ENCODE measurements at regions not wholly inside any gene's neighbourhood (a gene's known extent, or its start where the extent isn't known, plus 50 kb on each side); places are given as distances from the start of the nearest gene placed in this dataset.

DNA sequence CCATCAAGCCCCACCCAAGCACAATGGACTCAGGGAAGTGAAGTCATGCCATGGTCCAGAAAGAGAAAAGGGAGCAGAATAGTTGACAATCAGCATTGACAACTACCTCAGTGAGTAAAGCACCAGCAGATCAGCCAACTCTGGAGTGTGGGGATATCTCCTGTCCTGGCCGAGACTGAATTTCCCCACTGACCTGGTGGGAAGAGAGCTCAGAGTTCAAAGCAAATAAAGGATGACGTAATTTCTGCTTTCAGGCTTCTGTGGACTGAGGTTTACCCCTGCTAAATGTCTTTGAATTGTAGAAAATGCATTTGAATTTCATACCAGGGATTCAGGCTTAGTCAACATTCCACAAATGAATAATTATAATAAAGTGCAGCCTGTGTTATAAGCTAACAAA, 152.9 kb downstream of the CBLN1 start:
- DNase-seq (ENCODE audit: low spot score), result no peak

DNA sequence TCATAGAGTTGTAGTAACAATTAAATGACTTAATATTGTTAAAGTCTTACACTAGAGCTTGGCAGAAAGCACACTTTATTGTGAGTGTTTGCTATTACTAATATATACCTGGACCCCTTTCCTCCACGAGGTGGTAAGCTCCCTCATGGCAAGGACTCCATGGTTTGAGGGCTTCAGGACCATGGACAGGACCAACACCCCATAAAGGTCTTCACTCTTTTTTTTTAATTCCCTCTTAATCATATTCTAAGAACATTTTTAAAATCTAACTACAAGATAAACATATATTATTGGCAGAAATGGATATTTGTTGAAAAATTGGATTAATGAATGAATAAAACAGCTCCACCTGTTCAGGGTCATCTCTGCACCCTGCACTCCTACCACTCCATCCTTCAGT, 154.5 kb downstream of the CBLN1 start:
- DNase-seq (ENCODE audit: low spot score), result no peak

DNA sequence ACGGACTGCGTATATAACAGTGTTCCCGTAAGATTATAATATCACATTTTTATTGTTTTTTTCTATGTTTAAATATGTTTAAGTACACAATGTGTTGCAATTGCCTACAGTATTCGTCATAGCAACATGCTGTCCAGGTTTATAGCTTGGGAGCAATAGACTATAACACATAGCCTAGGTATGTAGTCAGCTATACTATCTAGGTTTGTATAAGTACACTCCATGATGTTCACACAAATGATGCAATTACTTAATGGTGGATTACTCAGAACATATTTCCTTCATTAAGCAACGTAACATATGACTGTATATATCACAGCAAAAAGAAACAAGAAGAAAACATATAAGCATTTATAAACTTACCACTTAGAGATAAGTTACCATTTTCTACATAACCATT, 160.0 kb downstream of the CBLN1 start:
- DNase-seq (ENCODE audit: low spot score), result no peak

DNA sequence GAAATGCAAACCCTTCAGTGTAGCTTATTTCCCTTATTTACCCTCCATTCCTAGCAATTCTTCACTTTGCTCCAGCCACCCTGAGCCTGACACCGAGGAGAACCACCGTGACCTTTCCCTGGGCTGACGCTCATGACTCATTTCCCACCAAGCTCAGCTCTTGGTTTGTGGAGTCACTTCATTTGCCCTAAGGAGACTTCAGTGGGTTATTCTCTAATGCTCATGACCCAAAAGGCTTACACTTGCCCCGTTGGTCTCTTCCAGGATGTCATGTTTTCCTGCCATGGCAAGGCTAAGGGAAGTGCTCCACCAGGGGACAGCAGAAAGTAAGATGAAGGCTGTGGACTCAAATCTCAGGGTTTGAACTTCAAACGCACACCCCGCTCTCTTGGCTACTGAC, 161.0 kb downstream of the CBLN1 start:
- no peak for DNase-seq (ENCODE audit: low spot score)

DNA sequence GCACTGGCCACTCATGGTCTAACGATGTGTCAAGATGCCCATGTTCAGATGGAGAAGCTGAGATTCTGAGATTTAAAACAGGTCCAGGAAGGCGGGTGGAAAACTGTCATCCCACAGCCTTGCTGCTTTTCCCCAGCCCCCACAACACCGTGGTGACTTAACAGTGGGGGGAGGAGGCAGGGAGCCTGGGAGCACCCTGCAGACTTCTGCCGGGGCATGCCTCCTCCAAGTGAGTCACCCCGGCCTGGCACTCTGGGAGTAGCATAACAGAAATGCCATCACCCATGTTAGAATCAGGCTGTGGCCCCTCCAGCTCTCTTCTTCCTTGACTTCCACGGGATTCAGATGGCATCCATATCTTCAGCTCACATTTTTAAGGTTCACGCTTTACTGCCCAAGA, 164.8 kb downstream of the CBLN1 start:
- no peak for DNase-seq (ENCODE audit: low spot score)

DNA sequence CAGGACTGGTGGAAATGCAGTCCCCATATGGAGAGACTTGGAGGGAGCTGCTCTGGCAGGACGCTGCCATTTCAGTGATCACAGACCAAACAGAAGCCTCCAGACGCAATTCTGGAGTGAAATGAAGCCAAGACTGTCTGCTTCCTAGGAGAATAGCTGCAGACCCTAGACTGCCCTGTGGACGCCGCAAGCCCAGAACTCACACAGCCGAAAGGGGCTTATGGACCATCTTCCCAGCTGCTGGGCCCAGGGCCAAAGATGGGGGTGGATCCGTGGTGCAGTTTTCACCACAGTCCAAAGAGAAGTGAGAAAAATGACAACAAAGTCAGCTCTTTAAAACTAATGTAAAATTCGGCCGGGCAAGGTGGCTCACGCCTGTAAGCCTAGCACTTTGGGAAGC, 165.7 kb downstream of the CBLN1 start:
- no peak for DNase-seq (ENCODE audit: low spot score)

DNA sequence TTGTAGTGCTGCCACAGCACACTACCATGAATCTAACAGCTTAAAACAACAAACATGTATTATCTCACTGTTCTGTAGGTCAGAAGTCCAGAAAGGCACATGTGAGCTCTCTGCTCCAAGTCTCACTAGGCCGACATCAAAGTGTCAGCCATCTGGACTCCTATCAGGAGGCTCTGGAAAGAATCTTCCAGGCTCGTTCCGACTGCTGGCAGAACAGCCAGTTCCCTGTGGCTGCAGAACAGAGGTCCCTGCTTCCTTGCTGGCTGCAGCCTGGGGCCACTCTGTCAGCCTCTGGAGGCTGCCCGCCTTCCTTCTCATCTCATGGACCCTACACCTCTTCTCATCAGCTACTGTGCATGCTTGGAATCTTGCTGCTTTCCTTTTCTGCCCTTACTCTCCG, 168.9 kb downstream of the CBLN1 start:
- DNase-seq (ENCODE audit: low spot score), result peak; percentile 64

DNA sequence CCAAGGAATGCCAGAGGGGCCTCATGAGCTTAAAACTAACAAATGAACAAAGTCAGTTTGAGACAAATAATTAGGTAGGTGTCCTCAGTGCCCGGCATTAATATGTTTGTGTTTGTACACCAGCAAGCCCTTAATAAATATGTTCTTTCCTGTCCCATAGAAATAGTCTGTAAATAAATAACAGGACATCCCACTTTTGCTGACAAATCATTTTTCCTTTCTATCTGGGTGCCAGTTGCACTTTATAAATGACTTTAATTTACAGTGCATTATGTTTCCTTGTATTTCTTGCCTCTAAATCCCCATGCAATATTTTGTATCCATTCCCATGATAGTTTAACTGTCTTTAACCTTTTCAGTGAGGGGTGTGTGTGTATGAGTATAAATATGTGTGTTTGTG, 170.3 kb downstream of the CBLN1 start:
- DNase-seq (ENCODE audit: low spot score), result no peak

DNA sequence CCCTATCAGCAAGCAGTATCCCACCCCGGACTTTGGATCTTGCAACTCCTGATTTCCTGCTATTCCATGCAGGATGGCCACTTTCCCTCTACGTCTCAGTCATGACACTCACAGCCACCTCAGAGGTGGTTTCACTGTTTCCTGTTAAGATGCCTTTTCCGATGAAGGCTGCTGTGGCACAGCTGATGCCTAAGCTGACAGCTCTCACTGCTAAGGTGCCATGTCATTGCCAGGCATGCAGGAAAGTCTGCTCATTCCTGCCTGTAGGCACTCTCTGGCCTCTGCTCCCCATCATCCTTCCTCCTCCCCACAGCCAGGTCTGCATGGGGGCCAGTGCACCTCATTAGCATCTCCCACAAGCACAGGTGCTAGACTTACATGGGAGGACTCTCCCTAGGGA, 173.0 kb downstream of the CBLN1 start:
- DNase-seq (ENCODE audit: low spot score), result no peak

DNA sequence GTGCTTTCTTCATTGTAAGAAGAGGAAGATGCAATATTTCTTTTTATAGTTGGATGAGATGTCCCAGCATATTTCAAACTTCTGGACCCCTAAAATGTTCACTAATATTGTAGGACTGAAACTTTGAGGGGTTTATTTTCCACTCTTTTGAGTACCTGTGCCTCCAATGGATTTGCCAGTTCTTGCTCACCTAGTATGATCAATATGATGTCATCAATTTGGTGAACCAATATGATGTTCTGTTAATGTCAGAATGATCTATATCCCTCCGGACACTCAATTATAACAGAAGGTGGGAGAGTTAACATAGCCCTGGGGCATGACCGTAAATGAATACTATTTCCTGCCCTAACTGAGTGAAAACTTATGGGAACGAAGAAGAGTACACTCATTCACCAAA, 178.3 kb downstream of the CBLN1 start:
- no peak for DNase-seq (ENCODE audit: low spot score)

DNA sequence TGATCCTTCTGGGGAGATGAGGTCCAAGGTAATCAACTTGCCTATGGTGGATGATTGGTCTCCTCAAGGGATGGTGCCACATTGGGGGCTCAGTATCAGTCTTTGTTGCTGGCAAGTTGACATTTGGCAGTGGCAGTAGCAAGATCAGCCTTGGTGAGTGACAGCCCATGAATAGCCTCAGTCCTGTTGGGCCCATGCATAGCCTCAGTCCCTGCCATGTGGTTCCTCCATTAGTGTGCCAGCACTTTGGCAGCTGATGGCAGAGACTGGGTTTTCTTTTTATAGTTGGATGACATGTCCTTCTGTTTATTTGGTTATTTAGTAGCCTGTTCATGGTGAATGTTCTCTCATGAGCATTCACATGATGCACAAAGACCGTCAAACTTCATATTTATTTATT, 179.6 kb downstream of the CBLN1 start:
- DNase-seq (ENCODE audit: low spot score), result no peak

DNA sequence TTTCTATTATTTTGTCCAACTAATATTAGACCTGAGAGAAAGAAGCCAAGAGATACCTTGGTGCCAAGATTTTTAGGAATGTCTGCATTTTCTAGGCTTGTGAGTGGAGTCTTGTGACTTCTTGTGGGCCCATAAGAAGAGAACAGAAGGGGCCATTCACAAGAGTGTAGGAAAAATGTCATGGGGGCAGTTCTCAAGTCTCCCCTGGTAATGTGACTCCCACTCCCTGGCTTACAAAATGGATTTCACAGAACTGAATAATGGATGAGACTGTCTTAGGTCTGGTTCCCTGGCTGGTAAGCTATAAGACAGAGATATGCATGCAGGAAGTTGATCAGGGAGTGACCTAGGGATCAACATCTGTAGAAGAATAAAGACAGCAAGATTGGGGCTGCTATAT, 181.3 kb downstream of the CBLN1 start:
- no peak for DNase-seq (ENCODE audit: low spot score)

DNA sequence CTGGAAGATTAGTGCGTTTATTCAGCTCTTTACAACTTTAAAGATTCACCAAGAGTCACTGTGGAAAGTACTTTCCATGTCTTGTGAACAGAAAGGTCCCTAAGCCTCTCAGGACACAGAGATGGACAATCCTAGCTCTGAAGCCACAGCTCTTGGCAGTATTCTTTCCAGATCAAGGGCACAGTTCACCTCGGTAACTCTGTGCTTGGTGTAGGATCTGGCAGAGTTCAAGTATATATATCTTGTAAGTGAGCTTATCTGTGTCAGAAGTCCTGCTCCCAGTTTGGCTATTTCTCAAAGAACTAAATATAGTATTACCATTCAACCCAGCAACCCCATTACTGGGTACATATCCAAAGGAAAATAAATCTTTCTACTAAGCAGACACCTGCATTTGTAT, 183.7 kb downstream of the CBLN1 start:
- DNase-seq (ENCODE audit: low spot score), result no peak

DNA sequence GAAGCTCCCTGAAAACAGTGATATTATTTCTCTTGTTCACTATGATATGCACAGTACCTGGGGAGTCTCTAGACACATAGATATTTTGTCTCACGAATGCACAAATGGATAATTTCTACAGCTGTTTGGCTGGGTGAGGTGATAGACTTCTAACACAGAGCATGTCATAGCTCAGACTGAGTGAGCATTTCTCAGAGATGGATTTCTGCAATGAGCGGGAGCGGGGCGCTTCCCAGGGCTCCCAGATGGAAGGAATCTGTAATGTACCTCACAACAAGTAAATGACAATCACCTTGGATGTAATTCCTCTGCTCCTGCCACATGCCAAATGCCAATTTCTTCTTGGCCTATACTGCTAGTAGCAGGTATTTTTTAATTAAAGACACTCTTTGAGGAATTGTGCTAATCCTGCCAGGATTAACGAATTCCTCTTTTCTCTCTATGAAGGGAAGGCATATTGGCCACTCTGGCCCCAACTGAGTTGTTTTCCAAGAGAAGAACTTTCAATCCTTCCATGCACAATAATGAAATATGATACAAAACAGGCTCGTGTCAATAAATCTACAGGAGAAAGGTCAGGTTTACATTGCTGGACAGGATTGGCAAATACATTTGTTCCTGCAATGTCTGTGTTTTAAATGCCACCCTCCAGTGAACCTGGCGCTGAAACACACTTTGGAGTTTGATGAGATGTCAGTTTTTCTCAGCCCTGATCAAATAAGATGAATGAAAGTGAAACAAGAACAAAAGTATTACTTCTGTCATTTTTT, 185.3 kb downstream of the CBLN1 start:
- DNase-seq (ENCODE audit: low spot score), result no peak

DNA sequence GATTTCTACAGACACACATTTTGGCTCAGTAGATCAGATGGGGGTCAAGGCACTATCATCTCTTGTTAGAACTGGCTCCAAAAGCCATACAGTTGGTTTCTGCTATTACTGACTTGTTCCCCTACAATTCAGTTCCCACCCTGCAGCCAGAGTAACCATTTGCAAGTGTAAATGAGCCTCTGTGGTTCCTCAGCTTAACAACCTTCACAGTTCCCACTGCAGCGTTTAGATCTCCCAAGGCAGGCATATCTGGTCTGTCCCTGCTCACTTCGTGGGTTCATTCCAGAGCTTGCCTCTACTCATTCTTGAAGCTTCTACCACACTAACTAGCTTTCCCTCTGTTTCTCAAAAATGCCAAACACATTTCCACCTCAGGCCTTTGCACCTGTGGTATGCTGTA, 186.1 kb downstream of the CBLN1 start:
- no peak for DNase-seq (ENCODE audit: low spot score)

DNA sequence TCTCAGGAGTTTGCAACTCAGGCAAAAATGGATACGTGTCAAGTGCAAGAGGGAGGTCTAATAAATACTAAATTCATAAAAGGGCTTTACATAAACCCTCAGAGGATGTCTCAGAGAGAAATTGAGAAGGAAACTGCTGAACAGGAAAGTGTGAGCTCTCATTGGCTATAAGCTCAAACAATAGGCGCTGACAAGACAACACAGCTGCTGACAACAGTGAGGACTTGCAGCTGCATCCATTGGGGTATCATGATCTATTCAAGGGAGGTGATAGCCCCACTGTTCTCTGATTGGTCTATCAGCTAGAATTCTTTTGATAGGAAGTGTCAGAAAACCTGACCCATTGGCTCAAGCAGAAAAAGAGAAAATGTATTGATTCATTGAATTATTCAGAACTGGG, 187.2 kb downstream of the CBLN1 start:
- DNase-seq (ENCODE audit: low spot score), result no peak

DNA sequence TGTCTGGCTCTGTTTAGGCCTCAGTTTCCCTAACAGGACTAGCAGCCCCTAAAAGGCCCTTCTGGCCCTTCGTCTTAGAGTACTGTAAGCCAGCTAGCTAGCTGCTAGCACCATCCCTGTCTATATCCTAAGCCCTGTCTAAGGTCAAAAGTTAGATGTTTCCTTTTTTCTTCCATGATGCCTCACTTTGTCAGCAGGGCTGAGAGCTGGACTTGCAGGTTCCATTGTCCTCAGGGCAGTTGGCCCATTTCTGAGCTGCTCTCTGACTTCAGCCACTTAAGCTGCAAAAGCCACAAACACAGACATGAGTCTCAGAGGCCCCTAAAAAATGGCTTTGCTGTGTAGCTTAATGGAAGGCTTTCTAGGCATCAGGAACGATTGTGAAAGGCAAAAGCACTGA, 187.7 kb downstream of the CBLN1 start:
- DNase-seq (ENCODE audit: low spot score), result no peak

DNA sequence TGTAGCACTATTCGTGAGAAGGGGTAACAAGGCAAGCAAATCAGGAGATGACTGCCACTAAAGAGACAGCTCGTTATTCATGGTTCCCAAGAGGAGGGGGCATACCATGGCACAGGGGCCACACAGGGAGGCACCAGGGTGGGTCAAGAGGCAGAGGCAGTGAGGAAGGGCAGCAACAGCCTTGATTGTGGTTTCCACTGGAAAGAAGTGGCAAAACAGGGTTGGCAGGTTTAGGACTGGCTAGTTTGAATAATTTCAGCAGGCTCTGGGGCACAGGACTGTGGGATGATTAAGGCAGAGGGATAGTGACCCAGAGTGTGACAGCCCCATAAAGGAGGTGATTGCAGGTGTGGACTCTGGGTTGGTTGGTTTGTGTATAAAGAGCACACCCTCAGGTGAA, 188.9 kb downstream of the CBLN1 start:
- no peak for DNase-seq (ENCODE audit: low spot score)

DNA sequence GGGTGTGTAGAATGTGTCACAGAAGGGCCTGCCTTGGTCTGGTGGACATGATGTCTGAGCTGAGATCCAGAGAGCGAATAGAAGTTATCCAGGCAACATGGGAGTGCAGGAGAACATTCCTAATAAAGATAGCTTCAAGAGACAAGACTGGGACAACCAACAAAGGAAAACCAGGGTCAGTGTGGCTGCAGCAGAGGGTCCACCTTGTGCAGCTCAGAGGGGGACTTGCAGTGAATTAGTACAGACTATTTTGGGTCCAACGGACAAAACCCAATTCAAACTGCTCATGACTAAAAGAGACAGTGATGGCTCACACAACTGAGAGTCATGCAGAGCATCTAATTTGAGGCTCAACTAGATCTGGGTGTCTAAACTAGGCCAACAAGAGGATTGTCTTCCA, 192.1 kb downstream of the CBLN1 start:
- no peak for DNase-seq (ENCODE audit: low spot score)

DNA sequence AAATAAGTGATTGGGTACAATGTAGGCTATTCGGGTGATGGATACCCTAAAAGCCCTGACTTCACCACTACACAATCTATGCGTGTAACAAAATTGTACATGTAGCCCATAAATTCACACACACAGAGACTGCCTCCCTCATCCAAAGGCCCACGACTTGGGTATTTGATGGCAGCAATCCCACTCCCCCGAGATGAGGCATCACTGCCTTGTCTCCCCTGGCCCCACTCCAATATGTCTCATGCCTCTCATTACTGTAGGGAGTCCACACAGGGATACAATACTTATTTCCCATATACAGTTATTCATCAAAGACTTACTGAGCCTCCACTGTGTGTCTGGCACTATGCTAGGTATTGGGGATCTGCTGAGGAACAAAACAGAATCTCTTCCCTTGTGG, 192.6 kb downstream of the CBLN1 start:
- no peak for DNase-seq (ENCODE audit: low spot score)

DNA sequence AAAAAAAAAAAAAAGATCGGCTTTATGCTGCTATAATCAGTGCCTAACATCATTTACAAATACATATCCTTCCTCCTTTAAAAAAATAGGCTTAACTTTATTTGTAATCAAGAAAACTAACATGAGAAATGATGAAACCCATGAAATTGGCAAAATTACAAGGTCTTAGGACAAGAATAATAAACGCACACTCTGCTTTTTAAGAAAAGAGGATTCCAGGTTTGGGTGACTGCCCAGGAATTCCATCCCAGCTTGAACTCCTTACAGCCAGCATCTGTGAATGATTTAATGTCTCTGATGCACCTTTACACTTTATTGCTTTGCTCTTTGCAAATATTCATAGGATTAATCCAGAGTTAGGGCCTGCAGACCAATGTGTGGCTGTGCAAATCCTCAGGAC, 196.0 kb downstream of the CBLN1 start:
- DNase-seq (ENCODE audit: low spot score), result peak; percentile 44

DNA sequence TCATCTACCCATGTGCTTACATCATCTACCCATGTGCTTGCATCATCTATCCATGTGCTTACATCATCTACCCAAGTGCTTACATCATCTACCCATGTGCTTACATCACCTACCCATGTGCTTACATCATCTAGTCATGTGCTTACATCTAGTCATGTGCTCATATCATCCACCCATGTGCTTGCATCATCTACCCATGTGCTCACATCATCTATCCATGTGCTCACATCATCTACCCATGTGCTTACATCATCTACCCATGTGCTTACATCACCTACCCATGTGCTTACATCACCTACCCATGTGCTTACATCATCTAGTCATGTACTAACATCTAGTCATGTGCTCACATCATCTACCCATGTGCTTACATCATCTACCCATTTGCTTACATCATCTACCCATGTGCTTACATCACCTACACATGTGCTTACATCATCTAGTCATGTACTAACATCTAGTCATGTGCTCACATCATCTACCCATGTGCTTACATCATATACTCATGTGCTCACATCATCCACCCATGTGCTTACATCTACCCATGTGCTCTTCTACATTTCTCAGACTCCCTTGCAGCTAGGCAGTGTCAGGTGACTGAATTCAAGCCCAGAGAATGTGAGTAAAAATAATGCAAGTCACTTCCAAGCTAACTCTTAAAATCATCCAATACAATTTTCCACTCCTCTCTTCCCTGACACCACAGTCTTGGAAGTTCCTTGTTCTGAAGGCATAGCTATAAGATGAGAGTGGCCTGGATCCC, 196.8 kb downstream of the CBLN1 start:
- DNase-seq (ENCODE audit: low spot score), result no peak

DNA sequence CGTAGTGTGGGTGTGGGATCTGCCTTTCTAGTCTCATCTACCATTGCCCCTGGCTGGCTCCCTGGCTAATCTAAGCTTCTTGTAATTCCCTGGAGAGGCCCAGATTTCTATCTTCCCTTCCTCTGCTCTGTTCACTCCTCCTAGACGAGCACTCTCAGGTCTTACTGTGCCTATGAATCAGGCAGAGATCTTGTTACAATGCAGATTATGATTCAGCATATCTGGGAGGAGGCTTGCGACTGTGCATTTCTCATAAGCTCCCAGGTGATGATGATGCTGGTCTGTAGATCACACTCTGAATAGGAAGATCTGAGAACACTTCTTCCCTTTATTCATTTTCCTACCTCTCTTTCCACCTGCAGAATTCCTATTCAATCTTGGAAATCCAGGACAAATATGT, 200.1 kb downstream of the CBLN1 start:
- DNase-seq (ENCODE audit: low spot score), result no peak

DNA sequence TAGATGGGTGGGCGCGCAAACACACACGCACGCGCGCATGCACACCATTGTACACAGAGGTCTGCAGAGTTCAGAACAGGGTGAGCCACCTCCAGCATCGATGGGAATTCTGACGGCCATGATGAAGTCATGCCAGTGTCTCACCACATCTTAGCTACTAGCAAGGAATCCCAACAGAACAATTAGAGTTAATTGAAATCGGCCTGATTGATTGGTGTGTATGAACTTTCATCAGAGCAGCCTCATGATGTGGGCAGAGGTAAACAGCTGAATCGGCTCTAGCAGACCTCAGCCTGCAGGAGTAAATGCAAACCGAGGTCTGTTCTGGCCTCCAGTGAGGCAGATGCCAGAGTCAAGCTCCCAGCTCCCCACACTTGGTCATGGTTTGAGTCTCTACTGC, 200.6 kb downstream of the CBLN1 start:
- DNase-seq (ENCODE audit: low spot score), result no peak

Data from mucosa of gallbladder (tissue), 1 donor.